ENCODE measurements at regions not wholly inside any gene's neighbourhood (a gene's known extent, or its start where the extent isn't known, plus 50 kb on each side); places are given as distances from the start of the nearest gene placed in this dataset.

DNA sequence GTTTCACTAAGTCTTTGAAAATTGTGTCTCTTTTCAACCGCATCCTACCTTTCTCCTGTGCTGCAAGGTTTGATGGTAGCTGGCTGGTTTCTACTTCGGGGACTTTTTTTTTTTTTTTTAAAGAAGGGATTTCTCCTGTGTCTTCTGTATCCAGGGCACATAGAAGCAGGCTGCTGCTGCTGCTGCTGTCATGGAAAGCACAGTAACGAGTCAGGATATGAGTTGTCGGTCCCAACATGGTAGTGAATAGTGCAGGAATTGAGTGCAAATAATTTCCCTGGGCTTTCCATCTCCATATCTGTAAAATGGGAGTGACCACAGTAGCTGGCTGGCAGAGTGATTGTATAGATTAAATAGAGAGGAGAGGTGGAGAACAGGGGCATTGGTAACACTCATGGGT is 118.3 kb upstream of the NAV2 start:
- H3K79me2 ChIP-seq (replicated peaks; ENCODE audit: insufficient read depth, low read length): no peaks in the 10 kb centered on the region
- TF ChIP-seq RAD21 (conservative IDR thresholded peaks at IDR 0.05): no peak
- no peaks in the 10 kb centered on the region for H3K36me3 ChIP-seq (ENCODE audit: insufficient read depth, low read length)

DNA sequence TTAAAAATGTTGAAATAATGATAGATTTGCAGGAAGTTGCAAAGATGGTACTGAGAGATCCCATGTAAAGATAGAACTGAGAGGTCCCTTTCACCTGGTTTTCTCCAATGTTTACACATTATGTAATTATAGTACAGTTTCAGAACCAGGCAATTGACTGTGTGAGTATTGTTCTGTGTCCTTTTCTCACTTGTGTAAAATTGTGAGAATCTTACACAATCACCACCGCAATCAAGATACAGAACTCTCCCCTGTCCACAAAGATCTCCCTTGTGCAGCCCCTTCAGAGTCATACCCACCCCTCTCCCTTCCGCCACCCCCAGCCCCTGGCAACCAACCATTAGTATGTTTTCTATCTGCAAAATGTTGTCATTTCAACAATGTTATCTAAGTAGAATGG is 119.8 kb upstream of the NAV2 start:
- no peak overlapping the region for H2AFZ ChIP-seq (ENCODE audit: low read depth, low read length)
- H3K79me2 ChIP-seq (replicated peaks; ENCODE audit: insufficient read depth, low read length): no peaks in the 10 kb centered on the region
- H4K20me1 ChIP-seq (ENCODE audit: insufficient read depth): no peaks in the 10 kb centered on the region
- no peaks in the 10 kb centered on the region for H3K9me2 ChIP-seq (ENCODE audit: insufficient read depth, low read length)
- H3F3A ChIP-seq (ENCODE audit: insufficient read depth, low read length, poor library complexity, severe bottlenecking): no peaks in the 10 kb centered on the region
- H3K9ac ChIP-seq (ENCODE audit: low read length): no peak overlapping the region
- TF ChIP-seq RAD21 (conservative IDR thresholded peaks at IDR 0.05) (no peak), SMC3 (conservative IDR thresholded peaks at IDR 0.05; ENCODE audit: poor library complexity) (no peak)
- TF ChIP-seq, protein P1, sequence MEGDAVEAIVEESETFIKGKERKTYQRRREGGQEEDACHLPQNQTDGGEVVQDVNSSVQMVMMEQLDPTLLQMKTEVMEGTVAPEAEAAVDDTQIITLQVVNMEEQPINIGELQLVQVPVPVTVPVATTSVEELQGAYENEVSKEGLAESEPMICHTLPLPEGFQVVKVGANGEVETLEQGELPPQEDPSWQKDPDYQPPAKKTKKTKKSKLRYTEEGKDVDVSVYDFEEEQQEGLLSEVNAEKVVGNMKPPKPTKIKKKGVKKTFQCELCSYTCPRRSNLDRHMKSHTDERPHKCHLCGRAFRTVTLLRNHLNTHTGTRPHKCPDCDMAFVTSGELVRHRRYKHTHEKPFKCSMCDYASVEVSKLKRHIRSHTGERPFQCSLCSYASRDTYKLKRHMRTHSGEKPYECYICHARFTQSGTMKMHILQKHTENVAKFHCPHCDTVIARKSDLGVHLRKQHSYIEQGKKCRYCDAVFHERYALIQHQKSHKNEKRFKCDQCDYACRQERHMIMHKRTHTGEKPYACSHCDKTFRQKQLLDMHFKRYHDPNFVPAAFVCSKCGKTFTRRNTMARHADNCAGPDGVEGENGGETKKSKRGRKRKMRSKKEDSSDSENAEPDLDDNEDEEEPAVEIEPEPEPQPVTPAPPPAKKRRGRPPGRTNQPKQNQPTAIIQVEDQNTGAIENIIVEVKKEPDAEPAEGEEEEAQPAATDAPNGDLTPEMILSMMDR (IDR thresholded peaks at IDR 0.05; ENCODE audit: poor library complexity, severe bottlenecking): no peak
- H3K27ac ChIP-seq (ENCODE audit: low read length): no peak overlapping the region
- H3K36me3 ChIP-seq (ENCODE audit: insufficient read depth, low read length): no peaks in the 10 kb centered on the region
- H3K4me2 ChIP-seq (ENCODE audit: low read length): no peak overlapping the region
- no peak overlapping the region for H3K4me3 ChIP-seq (ENCODE audit: low read length)
- H3K9me3 ChIP-seq (ENCODE audit: low read length): no peaks in the 10 kb centered on the region
- no peaks in the 10 kb centered on the region for H3K27me3 ChIP-seq (ENCODE audit: insufficient read depth, low read depth, low read length)

More for the DNA sequence above, 118.3 kb upstream of the NAV2 start:
- Histone ChIP-seq H3K4me2 (ENCODE audit: low read length) (no peak overlapping the region), H3F3A (ENCODE audit: insufficient read depth, low read length, poor library complexity, severe bottlenecking) (no peaks in the 10 kb centered on the region), H2AFZ (ENCODE audit: low read depth, low read length) (no peak overlapping the region), H4K20me1 (ENCODE audit: insufficient read depth) (no peaks in the 10 kb centered on the region), H3K9me3 (ENCODE audit: low read length) (no peaks in the 10 kb centered on the region), H3K4me3 (ENCODE audit: low read length) (no peak overlapping the region), H3K27ac (ENCODE audit: low read length) (no peak overlapping the region), H3K27me3 (ENCODE audit: insufficient read depth, low read depth, low read length) (no peaks in the 10 kb centered on the region), H3K9me2 (ENCODE audit: insufficient read depth, low read length) (no peaks in the 10 kb centered on the region), H3K9ac (ENCODE audit: low read length) (no peak overlapping the region)

DNA sequence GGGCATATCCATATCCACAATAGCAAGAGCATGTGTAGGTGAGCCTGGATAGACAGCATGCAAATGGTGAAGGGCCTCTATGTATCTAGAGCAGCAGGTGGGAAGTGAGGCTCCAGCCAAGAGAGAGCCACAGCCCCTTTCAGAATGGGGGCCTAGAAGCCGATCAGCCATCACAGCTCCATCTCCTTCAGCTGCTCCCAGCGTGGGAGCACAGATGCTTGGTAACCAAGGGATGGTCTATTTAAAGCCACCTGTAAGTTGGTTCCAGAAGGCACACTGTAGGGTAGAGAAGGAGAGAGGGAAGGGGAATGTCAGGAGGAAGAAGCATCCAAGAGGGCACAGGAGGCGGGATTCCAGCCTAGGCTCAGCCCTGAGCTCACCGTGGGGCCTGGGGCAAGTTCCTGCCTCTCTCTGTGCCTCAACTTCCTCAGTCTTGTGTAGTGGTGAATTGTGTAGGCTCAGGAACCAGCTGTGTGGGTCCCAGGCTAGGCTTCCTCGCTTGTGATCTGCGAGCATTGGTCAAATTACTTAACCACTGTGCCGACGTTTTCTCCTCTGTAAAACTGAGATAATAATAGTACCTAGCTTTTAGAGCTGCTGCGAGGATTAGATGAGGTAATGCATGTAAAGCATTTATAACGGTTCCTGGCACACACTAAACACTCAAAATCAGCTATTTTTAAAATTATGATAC is 122.9 kb upstream of the NAV2 start:
- Histone ChIP-seq H3K4me2 (ENCODE audit: low read length) (no peak overlapping the region), H3K27ac (ENCODE audit: low read length) (no peak overlapping the region), H3K9ac (ENCODE audit: low read length) (no peak overlapping the region), H2AFZ (ENCODE audit: low read depth, low read length) (no peak overlapping the region), H3K4me3 (ENCODE audit: low read length) (no peak overlapping the region), H3F3A (ENCODE audit: insufficient read depth, low read length, poor library complexity, severe bottlenecking) (no peaks in the 10 kb centered on the region), H4K20me1 (ENCODE audit: insufficient read depth) (no peaks in the 10 kb centered on the region), H3K27me3 (ENCODE audit: insufficient read depth, low read depth, low read length) (no peaks in the 10 kb centered on the region), H3K79me2 (replicated peaks; ENCODE audit: insufficient read depth, low read length) (no peaks in the 10 kb centered on the region), H3K9me3 (ENCODE audit: low read length) (no peaks in the 10 kb centered on the region), H3K9me2 (ENCODE audit: insufficient read depth, low read length) (no peaks in the 10 kb centered on the region), H3K36me3 (ENCODE audit: insufficient read depth, low read length) (no peaks in the 10 kb centered on the region)
- no peak for TF ChIP-seq RAD21 (conservative IDR thresholded peaks at IDR 0.05)
- TF ChIP-seq, protein P1 (IDR thresholded peaks at IDR 0.05; ENCODE audit: poor library complexity, severe bottlenecking): no peak
- TF ChIP-seq POLR2AphosphoS5 (IDR thresholded peaks at IDR 0.05): no peak
- no peak for TF ChIP-seq TAF1 (IDR thresholded peaks at IDR 0.05; ENCODE audit: low read depth)
- TF ChIP-seq SMC3 (conservative IDR thresholded peaks at IDR 0.05; ENCODE audit: poor library complexity): no peak

Measured in neural cell (in vitro differentiated cells).